Stimulated activated CD8-positive, alpha-beta memory T cell treated with anti-CD3 and anti-CD28 coated beads, Interleukin-15, amount 100 ng/mL, for 48 hours (primary cell): ENCODE measurements at regions not wholly inside any gene's neighbourhood (a gene's known extent, or its start where the extent isn't known, plus 50 kb on each side); places are given as distances from the start of the nearest gene placed in this dataset.
"Not testable (repeated sequence)": the region's sequence is repeated elsewhere in the genome, so short reads cannot be mapped to it uniquely, and the experiment has no call there.

Experiments
- DNase-seq, 2 donors: peaks; one replicate each; pipeline ENCODE4 v3.0.0-alpha.2; 2020; ENCODE audit warnings: low read depth in 2 of 2

DNA sequence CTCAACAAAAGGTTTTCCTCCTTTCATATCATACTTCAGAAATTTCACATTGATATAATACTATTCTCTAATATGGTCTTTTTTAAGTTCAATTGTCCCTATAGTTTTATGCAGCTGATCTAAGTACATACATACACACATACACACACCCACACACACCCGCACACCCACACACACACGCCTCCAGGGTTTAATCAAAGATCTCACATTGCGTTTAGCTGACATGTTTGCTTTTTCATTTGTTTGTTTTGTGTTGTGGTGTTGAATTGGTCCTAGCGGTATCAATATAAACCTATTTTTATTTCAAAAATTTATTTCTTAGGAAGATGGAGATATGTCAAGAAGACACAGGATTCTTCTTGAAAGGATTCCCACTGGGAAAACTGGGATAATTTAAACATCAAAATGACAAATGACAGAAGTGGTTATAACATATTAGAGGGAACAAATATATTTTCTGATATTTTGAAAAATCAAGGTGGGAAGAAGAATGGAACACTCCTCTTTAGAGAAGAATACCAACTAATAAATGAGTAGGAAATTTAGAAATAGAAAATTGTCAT lies 434.9 kb upstream of the SLC30A5 start:
- DNase-seq: no peak

DNA sequence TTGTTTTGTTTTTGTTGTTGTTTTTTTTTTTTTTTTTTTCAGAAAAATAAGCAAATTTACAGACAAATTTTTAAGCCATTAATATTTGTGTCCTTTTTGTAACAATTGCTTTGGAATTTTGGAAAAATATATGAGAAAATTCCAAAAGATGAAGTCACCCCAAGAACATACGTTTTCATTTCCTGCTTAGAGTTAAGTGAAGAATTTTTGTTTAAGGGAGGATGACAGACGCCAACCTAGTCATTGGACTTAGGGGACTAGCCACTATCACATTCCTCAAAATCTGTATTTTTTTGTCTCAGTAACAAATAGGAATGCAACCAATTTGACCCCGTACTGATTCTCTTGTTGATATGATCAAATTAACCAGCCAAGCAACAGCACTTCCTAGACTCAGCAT lies 433.9 kb upstream of the SLC30A5 start:
- no peak for DNase-seq

DNA sequence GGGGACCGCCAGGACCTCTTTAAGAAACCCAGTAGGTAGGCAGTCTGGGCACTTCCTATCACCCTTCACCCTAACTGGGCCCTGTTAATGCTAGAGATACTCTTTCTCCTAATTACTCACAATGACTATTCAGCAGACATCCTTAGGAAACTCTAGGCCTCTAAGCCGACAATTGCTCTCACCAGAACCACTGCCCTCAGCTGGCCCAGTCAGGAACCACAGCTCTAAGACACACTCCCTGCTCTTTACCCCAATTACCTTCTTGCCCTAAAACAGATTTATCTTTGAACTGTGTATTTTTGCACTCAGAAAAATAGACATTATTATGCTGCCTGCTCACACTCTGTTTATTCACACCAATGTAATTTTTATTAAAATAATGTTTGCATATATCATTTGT lies 432.6 kb upstream of the SLC30A5 start:
- no peak for DNase-seq

DNA sequence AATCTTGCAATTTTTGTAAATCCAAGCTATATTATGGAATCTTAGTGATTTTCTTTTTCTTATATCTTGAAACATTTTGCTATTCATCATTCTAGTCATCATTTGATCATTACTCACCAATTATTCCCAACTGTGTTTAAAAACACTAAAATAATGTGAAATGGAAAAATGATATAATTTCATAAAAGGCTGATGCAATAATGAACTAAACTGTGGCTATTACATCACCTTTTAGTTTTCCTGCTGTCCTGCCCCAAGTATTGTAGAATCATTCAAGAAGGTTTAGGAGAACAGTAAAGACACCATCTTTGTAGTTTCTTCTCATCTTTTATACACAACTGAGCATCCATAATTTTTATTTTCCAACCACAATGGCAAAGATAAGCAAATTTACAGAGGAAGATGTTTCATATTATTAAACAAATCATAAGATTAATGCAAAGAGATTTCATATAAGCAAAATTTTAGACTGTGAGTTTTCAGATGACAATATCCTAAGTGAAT lies 431.0 kb upstream of the SLC30A5 start:
- no peak for DNase-seq

DNA sequence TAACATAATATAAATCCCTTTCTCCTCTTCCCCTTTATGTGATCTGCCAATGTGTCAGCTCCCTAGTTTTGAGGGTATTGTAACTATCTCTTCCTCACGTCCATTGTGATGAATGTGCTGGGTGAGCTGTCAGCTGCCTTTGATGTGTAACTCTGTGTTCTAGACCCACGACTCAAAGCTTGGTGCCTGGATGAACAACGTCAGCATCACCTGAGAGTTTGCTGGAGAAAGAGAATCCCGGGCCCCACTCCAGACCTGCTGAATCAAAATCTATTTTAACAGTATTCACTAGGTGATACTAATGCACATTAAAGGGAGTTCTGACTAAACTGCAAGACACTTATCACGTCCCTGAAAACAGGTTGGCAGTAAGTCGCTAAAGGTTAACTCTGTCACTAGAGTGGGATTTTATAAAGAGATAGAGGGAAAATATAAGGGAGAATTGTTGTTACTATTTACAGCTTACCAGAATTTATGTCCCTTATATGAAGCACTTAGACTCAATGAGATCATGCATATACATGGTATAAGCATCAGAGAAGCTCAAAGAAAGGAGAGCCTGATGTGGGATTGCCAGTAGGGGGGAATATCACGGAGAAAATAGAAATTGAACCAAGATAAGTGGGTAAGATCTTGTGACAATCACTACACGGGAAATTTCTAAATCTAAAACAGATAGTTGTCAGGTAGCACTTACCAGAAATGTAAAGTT lies 423.8 kb upstream of the SLC30A5 start:
- no peak for DNase-seq

DNA sequence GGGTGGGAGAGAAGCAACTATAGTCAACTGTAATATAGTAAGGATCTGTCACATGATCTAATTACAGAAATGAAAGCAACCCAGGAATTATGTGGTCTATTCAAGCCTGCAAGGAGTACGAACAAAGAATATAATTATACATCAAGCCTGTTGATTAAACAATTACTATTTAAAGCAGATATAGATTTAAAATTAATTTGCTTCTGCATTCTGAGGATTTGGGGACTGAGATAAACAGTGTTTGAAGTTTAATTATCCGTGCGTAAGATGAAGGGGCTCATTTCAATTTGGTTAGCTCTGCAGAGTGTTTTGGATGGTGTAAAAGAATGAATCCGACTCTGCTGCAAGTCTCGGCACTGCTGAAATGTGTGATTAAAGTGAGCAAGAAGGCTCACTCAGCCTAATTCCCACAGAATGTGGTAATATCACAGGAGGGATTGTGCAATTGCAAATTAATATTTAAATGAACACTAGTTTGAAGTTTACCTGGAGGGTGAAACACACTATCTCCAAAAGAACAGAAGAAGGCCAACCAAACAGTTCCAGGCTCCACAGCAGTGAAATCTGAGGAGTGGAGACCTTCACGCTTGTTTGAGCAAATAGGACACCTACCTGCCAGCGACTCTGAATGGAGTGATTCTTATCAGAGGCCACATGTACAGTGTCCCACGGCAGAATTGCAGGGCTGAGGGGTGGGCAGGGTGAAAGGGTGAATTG lies 420.6 kb upstream of the SLC30A5 start:
- DNase-seq: no peak

DNA sequence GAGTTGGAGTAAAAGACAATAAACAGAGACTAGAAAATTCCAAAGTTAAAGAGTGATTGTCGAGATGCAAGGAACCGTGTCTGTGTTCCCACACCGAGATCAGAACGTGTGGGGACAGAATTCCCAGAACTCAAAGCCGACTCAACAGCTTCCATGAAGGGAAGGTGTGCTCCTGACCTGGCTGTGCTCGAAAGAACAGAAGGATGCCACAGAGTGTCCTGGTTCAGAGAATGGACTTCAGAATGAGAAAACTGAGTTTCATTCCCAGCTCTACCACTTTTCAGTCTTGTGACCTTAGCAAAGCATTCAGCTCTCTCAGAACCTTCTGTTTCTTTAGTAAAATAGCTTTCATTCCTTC lies 420.0 kb upstream of the SLC30A5 start:
- no peak for DNase-seq

DNA sequence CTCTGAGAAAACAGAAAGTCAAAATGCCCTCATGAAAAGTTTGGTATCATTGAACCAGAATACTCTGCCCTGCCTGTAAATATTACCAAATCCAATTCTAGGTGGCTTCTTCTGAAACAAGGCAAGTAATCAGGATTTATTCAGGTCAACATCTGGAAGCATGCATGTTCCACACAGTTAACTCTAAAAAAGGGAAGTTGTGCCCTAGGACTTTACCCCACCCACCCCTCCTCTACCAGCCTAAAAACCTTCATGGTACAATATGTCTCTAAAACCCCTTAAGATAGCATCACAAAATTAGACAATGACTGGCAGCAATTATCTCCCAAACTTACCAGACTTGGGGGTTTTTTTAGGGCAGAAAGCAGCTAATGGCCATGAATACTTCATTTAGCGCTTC lies 414.8 kb upstream of the SLC30A5 start:
- no peak for DNase-seq

DNA sequence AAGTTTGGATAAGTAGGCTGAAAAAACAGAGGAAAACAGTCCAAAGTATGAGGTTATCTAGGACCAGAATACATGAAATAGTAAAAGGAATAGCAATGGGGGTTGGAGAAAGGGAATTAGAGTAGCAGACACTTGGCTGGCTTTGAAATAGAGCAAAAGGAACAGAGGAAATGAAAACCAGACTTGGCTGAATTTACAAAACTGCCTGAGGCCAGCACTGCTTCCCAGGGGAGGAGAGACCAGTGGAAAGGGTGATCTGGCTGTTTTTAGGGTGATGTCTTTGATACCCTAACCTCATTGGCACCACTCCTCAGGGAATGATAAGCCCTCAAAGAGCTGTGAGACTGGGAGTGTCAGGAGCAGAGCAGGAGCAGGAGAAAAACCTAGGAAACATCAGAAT lies 413.4 kb upstream of the SLC30A5 start:
- DNase-seq: no peak

DNA sequence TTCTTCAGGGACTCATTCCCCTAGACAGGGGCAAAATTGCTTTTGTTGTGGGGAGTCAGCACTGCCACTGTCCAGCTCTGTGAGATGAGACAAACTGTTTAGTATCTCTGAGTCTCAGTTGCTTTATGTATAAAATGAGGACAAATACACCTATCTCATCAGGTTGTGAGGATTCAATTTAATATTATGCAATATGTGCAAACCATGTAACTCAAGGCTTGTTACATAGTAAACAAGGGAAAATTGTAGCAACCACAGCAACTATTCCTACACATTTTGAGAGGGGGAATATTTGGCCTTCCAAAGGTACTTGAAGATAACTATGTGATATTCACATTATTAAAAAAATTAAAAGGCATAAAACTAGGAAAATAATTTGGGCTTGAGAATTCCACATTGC lies 411.9 kb upstream of the SLC30A5 start:
- no peak for DNase-seq

DNA sequence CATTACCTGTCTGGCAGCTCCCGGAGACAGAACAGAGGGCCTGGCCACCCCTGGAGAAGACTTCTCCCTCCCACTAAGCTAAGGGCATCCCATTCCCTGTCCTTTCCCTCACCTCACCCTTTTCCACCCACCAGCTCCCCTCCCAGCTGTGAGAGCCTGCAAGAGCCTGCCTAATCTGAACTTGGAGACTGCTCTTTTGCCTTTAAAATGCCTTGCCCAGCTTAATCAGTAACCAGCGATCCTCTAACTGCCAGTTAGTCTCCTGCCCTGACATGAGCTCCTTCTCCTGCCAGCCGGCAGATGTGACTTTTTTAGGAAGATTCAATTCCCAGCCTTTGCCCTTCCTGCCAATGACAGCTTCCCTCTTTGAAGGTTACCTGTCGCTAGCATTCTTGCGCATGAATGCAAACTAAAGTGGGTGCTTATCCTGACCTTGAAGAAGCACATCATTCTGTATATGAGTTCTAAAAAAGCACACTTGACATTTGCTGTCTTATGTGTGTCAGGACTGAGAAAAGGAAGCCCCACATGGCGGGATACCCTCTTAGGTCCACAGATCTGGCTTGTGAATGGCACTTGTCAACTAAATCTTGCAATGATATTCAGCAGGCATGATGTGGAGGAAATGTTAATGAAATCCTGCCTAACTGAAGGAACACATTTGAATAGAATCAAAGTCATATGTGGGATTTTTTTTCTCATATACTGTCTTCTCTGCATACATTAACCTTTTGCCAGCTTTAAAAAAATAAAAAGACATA lies 411.2 kb upstream of the SLC30A5 start:
- no peak for DNase-seq

DNA sequence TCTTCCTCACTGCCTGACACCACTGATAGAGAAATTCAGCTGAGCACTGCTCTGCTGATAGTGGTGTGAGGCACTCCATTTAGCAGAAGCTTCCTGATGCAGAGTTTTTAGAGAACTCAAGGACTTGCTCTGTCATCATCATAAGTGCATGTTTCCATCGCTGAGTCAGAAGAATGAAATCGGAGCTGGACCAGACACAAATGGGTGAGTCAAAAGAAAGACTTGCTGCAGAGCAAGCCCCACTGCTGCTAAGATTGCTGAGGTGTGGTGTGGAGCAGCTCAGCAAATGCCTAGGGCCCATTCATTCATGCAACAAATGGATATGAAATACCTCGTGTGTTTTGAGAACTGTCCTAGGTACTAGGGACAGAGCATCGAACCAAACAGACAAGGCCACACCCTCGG lies 410.2 kb upstream of the SLC30A5 start:
- DNase-seq: no peak

DNA sequence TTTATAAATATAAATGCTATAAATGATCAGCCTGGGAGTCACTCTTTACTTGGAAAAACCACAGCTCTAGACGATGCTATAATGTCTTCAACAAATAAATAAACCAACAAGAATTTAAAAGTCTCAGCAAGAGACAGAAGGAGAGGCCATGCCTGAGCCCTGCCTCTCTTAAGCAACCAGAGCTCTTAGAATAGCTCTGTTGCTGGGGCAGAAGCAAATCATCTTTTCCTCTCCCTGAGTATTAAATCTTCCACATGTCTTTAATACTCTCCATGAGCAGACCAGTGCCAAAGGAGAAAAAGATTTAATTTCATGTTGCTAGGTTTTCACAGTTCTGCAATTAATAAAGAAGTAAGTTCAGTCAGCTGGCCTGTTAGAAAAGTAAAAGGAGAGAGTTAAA lies 408.0 kb upstream of the SLC30A5 start:
- DNase-seq: no peak

DNA sequence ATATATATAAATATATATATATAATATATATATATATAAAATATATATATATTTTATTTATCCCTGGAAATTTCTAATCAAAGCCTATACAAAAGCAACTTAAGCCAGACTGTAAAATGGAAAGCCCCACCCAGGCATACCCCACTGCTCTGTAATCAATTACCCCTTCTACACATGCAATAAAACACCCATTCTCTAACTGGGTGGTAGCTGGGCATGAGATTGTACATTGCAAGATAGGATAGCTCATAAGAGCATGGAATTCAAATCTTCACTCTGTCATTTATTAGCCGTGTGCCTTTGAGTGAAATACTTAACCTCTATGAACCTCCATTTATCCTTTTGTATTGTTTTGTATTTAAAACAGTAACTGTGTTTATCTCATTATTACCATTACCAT lies 405.3 kb upstream of the SLC30A5 start:
- DNase-seq: no peak

DNA sequence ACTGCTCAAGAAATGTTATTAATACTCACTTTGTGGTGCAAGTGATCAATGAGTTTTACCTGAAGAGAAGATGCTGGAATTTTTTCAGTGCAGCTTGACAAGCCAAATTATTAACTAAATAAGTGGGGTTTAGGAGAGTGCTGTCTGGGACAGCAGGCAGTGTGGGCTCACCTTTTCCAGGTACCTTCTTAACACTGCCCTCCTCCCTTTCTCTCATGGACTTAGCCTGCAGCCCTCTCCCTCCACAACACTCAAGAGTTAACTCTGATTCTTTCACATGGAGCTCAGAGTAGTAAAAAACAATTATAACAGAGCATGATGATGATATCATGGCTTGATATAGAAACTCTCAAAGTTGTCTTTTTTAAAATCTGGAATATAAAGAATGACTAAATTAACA lies 404.8 kb upstream of the SLC30A5 start:
- DNase-seq: no peak

DNA sequence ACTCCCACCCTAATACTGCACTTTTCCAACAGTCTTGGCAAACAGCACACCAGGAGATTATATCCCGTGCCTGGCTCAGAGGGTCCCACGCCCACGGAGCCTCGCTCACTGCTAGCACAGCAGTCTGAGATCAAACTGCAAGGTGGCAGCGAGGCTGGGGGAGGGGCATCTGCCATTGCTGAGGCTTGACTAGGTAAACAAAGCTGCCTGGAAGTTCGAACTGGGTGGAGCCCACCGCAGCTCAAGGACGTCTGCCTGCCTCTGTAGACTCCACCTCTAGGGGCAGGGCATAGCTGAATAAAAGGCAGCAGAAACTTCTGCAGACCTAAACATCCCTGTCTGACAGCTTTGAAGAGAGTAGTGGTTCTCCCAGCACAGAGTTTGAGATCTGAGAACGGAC lies 401.9 kb upstream of the SLC30A5 start:
- not testable (repeated sequence) for DNase-seq

DNA sequence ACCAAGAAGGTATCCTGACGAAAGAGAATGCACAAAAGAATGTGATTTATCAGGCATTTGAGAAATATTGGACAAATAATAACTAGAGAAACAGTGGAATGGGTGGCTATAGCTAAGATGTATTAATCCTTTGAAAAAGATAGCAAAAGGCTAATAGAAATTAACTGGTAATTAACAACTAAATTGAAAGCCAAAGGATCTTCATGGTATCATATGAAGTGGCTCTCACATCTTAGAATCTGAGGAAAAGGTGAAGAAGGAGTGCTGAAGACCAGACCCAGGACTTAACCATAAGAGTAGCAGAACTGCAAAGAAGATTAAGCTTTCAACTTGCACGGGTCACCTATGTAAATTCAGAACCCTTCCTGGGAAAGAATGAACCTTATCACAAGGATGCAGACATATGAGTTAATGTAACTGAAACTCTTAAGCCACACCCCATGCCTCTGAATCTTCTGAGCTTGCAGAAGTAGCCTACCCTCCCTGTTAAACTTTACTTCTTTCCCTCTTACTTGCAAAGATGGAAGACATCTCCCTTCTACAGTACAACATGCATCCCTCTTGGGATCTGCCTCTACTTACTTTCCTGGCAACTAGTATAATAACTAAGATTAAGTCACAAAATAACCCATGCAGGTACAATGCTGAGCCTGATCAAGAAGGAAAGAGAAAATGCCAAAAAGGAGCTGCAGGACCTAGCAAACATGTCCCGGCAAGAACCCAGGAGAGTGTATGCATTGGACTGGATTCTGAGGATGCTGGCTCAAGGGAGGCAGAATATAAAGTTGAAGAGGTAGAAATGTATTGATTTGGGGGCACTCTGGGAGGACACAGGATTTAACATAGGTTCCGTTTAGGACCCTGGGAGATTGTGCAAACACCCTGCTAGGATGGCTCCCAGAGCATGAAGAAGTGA lies 395.5 kb upstream of the SLC30A5 start:
- DNase-seq: no peak

DNA sequence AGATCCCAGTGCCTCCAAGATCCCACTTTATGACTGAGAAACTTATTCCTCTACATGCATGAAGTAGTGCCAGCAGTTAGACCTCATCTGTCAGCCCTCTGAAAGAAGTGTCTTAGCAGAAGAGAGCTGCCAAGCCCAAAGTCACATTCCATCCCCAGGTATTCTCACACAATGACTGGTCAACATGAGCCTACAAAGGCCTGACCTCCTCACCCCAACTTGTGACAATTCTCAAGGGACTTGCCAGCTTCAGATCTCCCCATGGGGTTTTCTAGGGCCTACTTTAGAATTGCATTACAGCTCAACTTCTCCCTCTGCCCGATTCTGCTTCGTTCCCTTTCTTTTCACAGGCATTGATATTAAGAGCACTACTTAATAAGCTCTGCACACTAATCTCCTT lies 393.8 kb upstream of the SLC30A5 start:
- no peak for DNase-seq

DNA sequence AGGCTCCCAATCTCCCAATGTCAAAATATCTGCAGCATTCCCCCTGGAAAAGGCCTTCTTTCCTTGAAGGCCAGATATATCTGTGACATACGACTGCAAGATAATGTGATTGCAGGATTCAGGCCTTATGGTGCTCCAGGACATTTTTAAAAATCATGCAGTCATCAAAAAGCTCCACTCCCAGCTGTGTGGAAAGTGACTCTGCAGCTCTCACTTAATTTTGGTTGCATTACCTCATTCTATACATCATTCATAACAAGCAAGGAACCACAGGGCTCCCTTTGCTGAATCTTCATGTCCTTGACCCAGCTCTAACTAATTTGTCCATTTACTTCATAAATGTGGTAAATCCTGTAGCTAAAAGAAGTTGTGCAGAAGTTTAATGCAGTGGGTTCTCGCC lies 386.2 kb upstream of the SLC30A5 start:
- no peak for DNase-seq

DNA sequence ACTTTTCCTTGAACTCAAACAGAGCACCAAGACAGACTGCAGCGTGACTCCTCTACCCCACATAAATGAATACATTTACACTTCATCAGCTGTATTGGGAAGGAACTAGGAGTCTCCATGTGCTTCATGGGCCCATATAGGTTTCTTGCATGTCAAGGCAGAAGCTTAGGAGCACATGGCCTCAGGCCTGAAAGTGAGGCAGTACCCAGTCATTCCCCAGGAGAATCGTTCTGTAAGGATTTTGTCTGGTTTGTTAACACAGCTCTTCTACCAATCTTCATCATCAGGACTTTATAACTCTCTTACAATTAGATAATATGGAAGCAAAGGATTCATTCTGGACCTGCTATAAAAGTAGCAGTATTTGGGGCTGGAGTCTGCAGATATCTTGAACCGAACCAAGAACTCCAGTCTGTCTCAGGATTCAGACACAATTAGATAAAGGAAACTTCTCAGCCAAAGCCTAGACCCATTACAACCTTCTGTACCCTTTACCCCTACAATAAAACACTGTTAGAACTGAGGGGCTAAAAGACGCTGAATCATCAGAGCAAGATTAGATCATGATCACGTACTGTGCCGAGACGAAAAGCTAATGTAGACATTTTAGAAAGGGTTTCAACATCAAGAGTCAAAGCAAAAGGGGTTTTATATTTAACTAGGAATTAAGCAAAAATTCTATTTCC lies 385.5 kb upstream of the SLC30A5 start:
- DNase-seq: no peak

DNA sequence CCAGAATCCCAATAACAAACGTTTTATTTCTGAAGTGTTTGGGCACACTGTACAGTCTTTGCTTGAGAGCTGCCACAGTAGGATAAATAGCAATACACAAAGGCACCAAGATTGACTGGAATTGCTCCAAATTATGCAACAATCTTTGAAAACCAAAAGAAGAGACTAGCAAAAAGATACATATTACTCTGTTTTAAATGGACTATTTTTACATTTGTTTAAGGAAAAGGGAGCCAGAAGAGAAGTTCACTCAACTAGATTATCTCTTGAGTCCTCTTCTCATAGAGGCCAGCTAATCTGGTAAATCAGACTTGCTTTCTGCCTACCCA lies 385.0 kb upstream of the SLC30A5 start:
- no peak for DNase-seq
